SKM-1 treated with dmso at 0.1 percent for 144 hours (cell line): ENCODE measurements at regions not wholly inside any gene's neighbourhood (a gene's known extent, or its start where the extent isn't known, plus 50 kb on each side); places are given as distances from the start of the nearest gene placed in this dataset.
"Not testable (repeated sequence)": the region's sequence is repeated elsewhere in the genome, so short reads cannot be mapped to it uniquely, and the experiment has no call there.

Source experiments
- DNase-seq: peaks from one replicate; lab custom pipeline; 2025; ENCODE audit not compliant: unreplicated experiment; lab: John Stamatoyannopoulos, UW

- no peak for DNase-seq
Observed at GRCh38 chr2:129803032-129803431, 176.4 kb upstream of the RAB6C start.

DNA sequence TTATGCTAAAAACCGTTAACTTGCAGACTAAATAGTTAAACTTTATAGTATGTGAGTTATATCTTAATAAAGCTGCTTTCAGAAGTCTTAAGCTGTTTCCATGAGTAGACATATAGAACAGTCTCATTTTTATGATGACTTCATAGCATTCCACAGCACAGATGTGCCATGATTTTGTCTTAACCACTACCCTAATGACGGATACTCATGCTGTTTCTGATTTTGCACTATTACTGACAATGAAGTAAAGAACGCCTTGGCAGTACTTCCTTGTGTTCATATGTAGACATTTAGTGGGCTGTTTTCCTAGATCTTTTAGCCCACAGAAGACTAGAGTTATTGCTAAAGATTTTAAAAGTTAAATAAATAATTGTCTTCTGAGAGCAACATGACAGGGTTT, 175.6 kb upstream of the RAB6C start:
- no peak for DNase-seq

- DNase-seq = no peak
Observed at GRCh38 chr2:129805899-129806298, 173.6 kb upstream of the RAB6C start.

DNA sequence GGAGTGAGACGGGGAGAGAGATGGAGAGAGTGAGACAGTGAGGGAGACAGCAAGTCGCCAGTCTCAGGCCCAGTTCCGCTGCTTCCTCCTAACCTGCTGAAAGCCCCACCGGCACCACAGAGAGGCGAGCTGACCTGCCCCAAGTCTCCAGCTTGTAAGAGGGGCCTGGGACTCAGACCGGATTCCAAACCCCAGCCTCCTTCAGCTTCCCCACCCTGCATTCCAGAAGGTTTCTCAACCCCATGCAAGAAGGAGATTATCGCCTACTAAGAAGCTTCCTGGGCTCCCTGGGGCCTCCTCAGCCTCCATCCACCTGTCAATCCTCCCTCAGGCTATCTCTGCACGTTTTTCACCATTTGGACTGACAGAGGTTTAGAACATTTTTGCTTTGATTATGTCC, 173.1 kb upstream of the RAB6C start:
- DNase-seq = no peak

GRCh38 chr2:129806990-129807389, 172.5 kb upstream of the RAB6C start:
- no peak for DNase-seq

DNA sequence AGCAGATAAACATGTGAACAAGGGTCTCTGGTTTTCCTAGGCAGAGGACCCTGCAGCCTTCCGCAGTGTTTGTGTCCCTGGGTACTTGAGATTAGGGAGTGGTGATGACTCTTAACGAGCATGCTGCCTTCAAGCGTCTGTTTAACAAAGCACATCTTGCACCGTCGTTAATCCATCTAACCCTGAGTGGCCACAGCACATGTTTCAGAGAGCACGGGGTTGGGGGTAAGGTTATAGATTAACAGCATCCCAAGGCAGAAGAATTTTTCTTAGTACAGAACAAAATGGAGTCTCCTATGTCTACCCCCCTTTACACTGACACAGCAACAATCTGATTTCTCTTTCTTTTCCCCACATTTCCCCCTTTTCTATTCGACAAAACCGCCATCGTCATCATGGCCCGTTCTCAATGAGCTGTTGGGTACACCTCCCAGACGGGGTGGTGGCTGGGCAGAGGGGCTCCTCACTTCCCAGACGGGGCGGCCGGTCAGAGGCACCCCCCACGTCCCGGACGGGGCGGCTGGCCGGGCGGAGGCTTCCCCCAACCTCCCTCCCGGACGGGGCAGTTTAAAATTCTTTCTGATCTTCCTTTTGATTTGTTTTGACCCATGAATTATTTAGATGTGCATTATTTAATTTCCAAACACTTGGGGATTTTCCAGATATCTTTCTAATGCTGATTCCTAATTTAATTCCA, 171.7 kb upstream of the RAB6C start:
- DNase-seq = not testable (repeated sequence)

DNA sequence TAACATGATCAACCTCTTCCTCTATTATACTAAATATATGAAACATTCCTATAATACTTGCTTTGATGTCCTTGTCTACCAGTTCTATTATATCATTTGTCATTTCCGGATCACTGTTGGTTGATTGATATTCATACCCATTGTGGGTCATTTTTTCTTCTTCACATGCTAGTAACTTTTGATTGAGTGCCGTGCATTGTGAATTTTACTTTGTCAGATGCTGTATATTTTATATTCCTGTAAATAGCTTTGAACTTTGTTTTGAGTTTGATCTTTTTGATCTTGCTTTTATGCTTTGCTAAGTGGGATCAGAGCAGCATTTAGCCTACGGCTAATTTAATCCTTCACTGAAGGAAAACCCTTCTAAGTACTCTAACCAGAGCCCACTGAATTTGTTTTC, 168.9 kb upstream of the RAB6C start:
- no peak for DNase-seq

DNA sequence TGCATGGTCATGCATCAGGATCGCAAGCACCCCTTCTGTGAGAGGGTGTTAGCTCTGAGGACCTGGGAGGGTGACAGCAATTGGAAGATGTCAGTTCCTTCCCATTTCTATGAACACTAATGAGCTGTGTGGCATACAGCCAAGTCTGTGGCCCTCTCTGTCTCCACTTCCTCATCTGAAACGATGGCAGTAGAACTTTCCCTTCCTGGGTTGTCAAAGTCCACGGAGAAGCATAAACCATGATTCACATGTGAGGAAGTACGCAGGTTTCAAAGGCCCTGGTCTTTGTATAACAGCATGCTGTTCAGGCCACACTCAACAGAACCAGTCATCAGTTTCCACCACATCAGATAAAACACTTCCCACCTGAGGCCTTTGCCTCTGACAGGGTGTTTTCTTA, 167.4 kb upstream of the RAB6C start:
- DNase-seq = peak; percentile 99

GRCh38 chr2:129812654-129813053, 166.8 kb upstream of the RAB6C start:
- DNase-seq = no peak

GRCh38 chr2:129813404-129813803, 166.1 kb upstream of the RAB6C start:
- DNase-seq = peak; percentile 86

DNA sequence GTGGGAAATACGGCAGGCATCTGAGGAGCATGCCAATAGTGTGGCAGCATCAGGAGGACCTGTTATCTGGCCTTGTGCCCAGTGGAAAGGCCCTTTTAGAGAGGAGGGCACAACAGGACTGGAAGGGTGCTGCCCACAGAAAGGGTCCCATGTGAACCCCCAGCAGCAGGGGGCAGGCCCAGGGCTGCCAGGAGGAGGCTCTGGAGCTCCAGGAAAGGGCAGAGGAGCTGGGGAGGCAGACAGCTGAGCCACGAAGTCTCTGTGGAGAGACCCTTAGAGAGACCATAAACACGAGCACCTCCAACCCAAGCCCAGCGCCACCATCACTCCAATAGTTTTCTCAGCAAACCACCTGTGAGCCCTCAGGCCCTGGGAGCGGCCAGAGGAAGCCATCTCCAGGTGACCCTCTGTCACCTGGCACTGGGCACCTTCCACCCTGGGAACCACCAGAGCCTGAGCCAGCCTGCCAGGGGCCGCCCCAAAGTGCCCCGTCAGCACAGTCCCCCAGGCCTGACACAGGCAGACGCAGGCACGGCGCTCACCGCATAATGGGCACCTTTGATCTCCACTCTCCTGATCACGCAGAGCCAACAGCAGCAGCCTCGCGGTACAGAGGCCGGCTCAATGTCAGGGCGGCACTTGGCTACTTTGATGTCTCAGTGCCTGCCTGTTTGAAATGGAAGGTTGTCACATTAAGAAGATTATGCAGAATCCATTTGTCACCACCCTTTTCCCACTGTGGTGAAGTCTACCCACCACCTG, 162.5 kb upstream of the RAB6C start:
- DNase-seq = no peak

GRCh38 chr2:129819855-129820254, 159.6 kb upstream of the RAB6C start:
- DNase-seq = no peak

- DNase-seq = no peak
Observed at GRCh38 chr2:129820908-129821307, 158.6 kb upstream of the RAB6C start.

DNA sequence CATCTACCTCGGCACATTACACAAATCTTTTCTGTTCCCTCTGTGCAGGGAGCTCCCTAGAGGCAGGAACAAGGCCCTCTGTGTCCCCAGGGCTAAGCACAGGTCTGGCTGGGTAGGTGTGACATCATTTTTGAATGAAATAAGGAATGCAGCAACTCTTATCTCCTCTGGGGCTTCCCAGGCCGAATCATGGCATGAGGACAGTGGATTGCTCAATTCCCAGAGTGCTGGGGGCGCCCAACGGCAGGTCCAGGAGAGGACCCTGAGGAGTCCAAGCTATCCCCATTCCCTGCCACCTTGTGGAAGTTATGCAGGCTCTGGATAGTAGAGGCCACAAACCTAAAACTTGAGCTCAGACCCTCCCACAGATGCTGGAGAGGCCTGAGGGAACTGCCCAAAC, 158.0 kb upstream of the RAB6C start:
- DNase-seq = no peak

GRCh38 chr2:129823044-129823443, 156.4 kb upstream of the RAB6C start:
- no peak for DNase-seq

- DNase-seq = no peak
Observed at GRCh38 chr2:129827311-129828090, 152.0 kb upstream of the RAB6C start.

- DNase-seq = no peak
Observed at GRCh38 chr2:129828792-129829191, 150.7 kb upstream of the RAB6C start.

DNA sequence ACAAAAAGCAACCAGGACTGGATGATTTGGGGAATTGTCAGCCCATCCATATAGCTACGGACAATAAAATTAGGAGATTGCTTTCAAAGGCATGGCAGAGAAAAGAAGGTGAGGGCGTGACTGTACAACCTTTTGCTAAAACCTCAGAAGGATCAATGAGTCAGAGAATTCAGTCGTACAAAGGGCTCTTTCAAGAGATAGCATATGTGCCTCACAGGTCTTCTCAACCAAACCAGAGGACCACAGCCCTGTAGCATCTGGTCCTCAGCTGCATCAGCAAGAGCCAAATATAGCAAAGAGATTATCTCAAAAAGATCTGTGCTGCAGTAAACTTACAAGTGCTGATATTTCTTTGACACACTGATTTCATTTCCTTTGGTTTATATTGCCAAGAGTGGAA, 149.9 kb upstream of the RAB6C start:
- no peak for DNase-seq

DNA sequence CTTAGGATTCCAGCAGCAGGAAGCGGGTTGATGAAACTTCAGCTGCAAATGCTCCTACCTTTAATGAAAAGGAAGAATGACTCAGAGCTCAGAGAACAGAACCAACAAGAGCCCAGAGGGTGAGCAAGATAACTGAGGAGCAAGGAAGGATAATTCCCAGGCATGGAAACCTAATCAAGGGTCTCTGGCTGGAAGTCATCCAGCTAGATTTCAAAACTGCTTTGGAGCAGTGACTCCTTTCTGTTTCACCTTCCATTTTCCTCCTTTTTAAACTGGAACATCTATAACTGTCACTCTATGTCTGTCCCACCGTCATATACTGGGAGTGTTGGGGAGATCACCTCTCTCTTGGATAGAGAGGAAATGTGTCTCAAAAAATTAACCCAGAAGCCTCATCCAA, 148.4 kb upstream of the RAB6C start:
- no peak for DNase-seq

DNA sequence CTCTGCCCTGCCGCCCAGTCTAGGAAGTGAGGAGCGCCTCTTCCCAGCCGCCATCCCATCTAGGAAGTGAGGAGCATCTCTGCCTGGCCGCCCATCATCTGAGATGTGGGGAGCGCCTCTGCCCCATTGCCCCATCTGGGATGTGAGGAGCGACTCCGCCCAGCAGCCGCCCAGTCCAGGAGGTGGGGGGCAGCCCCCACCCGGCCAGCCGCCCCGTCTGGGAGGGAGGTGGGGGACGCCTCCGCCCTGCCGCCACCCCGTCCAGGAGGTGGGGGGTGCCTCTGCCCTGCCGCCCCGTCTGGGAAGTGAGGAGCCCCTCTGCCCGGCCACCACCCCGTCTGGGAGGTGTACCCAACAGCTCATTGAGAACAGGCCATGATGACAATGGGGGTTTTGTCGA, 146.0 kb upstream of the RAB6C start:
- DNase-seq = not testable (repeated sequence)

DNA sequence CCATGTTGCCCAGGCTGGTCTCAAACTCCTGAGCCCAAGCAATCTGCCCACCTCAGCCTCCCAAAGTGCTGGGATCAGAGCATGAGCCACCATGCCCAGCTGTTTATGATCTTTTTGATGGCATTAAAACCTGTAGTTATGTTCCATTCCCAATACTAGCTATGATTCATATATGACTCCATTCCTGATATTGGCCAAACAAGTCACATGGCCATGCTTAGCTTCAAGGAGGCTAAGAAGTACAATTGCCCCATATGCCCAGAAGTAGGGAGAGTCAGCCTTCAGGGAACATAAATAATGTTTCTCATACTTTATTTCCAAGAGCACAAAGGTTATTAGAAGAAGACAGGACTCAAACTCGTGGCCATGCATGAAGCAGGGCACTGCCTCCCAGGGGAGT, 132.4 kb upstream of the RAB6C start:
- no peak for DNase-seq

DNA sequence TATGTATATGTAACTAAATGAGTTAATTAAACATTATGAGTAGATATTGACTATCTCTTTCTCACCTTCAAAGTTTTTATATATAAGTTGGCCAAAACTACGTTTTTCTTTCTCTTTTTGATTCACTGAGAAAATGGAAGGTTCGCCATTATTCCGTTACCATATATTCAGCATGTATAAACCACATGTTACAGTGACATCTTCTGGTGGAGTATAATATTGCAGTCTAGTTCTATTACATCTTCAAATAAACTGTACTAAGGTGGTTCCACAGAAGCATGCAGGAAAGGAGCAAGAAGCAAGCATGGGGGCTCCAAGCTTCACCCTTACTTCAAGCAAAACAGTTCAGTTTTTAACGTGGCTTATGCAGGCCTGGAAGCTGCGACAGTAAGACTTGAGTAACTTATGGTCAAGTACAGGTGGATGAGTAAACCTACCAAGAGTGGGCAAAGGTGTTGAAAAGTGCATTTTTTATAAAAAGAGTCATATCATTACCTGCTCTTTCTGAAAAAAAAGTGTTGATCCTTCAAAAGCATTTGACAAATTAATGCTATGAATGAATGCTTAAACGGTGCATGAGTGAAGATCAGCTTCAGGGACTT, 129.8 kb upstream of the RAB6C start:
- peak; percentile 60 for DNase-seq
